SU-DHL-6 (cell line): ENCODE measurements at regions not wholly inside any gene's neighbourhood (a gene's known extent, or its start where the extent isn't known, plus 50 kb on each side); places are given as distances from the start of the nearest gene placed in this dataset.

Source experiments
- H2AFZ ChIP-seq: fragments of 200-600 bp; sonication (generic); 2 replicates; pipeline ENCODE4 v1.6.1; 2014; ENCODE audit warnings: low read depth, mild to moderate bottlenecking, moderate library complexity, mixed read lengths, antibody characterized with exemption, low read length; ENCODE audit not compliant: severe bottlenecking
- H3F3A ChIP-seq: fragments of 200-600 bp; shearing (Covaris generic); 2 replicates; pipeline ENCODE4 v1.6.0; 2016; ENCODE audit warnings: antibody characterized with exemption, mild to moderate bottlenecking; ENCODE audit not compliant: insufficient read depth
- H3K27ac ChIP-seq: fragments of 200-600 bp; sonication (generic); 2 replicates; pipeline ENCODE4 v1.5.1; 2016; ENCODE audit warnings: low read depth, mild to moderate bottlenecking, low read length, moderate library complexity, mixed read lengths
- H3K27me3 ChIP-seq: fragments of 200-600 bp; sonication (generic), shearing (Covaris generic); 2 replicates; pipeline ENCODE4 v1.6.0; 2014; ENCODE audit warnings: mild to moderate bottlenecking, low read length
- H3K36me3 ChIP-seq: fragments of 200-600 bp; sonication (generic); 2 replicates; pipeline ENCODE4 v1.6.1; 2014; ENCODE audit warnings: mild to moderate bottlenecking, low read length, mixed read lengths
- H3K4me2 ChIP-seq: fragments of 300-600, 200-600 bp; shearing (Covaris generic), sonication (generic); 2 replicates; pipeline ENCODE4 v1.6.0; 2014; ENCODE audit warnings: low read length, low read depth, mild to moderate bottlenecking; ENCODE audit not compliant: poor library complexity, severe bottlenecking
- H3K4me3 ChIP-seq: fragments of 200-600 bp; sonication (generic); 2 replicates; pipeline ENCODE4 v1.5.1; 2014; ENCODE audit warnings: antibody characterized with exemption, low read length, mild to moderate bottlenecking, mixed read lengths; ENCODE audit not compliant: insufficient read depth, poor library complexity, severe bottlenecking
- H3K79me2 ChIP-seq: fragments of 200-600 bp; sonication (generic); 2 replicates; pipeline ENCODE4 v1.6.1; 2014; ENCODE audit warnings: mild to moderate bottlenecking, low read length, moderate library complexity; ENCODE audit not compliant: insufficient read depth
- H3K9ac ChIP-seq: fragments of 200-600 bp; sonication (generic); 2 replicates; pipeline ENCODE4 v1.7.0; 2014; ENCODE audit warnings: mild to moderate bottlenecking, low read length
- H3K9me2 ChIP-seq: fragments of 200-600 bp; sonication (generic); replicated peaks from 2 replicates; pipeline ENCODE4 v1.6.1; 2014; ENCODE audit warnings: low read length; ENCODE audit not compliant: insufficient read depth
- H3K9me3 ChIP-seq: fragments of 200-600 bp; sonication (generic); 2 replicates; pipeline ENCODE4 v1.6.1; 2014; ENCODE audit warnings: low read length, mixed read lengths; ENCODE audit not compliant: insufficient read depth
- H4K20me1 ChIP-seq: fragments of 200-600 bp; sonication (generic); 2 replicates; pipeline ENCODE4 v1.6.1; 2014; ENCODE audit warnings: low read depth, mild to moderate bottlenecking, antibody characterized with exemption, low read length, moderate library complexity, mixed read lengths
- CTCF ChIP-seq: fragments of 200-600 bp; sonication (generic); IDR thresholded peaks from one replicate; pipeline ENCODE4 v1.5.1; 2017; ENCODE audit warnings: antibody characterized with exemption, mild to moderate bottlenecking, low read length, moderate library complexity; ENCODE audit not compliant: insufficient read depth, poor library complexity, severe bottlenecking
- EZH2phosphoT487 ChIP-seq: fragments of 200-600 bp; sonication (generic), shearing (Covaris generic); conservative IDR thresholded peaks from 2 replicates; pipeline ENCODE4 v1.6.1; 2018; ENCODE audit warnings: mild to moderate bottlenecking, antibody characterized with exemption, low read length, moderate library complexity, mixed read lengths

DNA sequence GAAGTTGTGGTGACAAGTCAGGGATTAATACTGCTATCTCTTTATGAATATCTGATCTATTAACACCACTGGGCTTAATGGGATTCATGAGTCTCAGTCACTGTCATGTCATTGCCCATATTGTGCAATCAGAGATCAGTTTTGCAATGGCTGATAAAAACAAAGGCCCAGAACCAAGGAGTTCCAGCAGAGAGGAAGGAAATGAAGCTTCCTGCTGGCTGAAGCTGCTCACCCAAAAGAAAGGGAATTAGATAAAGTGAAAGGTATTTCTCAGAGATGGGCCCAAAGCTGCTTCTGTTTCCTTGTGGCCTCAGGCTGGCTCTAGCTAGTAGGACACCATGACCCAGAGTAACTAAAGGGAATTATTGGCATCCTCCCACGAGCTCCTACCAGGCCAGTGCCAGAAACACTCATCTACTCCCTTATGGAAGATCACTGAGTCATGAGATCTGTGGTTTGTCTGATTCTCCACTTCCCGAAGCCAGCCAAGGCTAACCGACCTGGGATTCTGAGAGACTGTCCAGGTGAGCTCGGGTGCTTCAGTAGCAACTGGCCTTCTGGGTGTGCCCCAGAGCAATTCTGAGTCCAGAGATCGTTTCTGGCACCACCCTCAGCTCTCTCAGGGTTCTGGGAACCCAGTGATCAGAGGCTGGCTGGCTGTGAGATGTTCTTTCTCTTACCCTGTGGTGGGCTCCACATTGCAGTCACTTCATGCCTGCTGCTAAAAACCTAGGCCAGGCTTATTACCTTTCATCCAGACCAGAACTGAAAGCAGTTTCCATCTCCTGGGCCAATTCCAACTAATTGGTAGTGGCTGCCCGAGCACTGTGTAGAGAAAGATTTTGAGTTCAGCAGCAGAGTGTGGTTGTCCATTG is 129.5 kb upstream of the PELI1 start:
- Histone ChIP-seq H3K9me2 (no peaks in the 10 kb centered on the region), H3F3A (no peaks in the 10 kb centered on the region), H3K27me3 (no peaks in the 10 kb centered on the region), H3K9ac (no peak overlapping the region), H3K79me2 (no peaks in the 10 kb centered on the region), H3K9me3 (no peaks in the 10 kb centered on the region), H3K27ac (no peak overlapping the region), H3K36me3 (no peaks in the 10 kb centered on the region), H3K4me2 (no peak overlapping the region), H4K20me1 (no peaks in the 10 kb centered on the region), H3K4me3 (no peak overlapping the region), H2AFZ (no peak overlapping the region)
- TF ChIP-seq CTCF: no peak
- no peak for TF ChIP-seq EZH2phosphoT487

GRCh38 chr2:64274399-64275173 is 130.4 kb upstream of the PELI1 start:
- H4K20me1 ChIP-seq: no peaks in the 10 kb centered on the region
- H3K27me3 ChIP-seq: no peaks in the 10 kb centered on the region
- no peak overlapping the region for H3K4me3 ChIP-seq
- H3K27ac ChIP-seq: no peak overlapping the region
- no peak overlapping the region for H3K4me2 ChIP-seq
- no peaks in the 10 kb centered on the region for H3K9me2 ChIP-seq
- H3F3A ChIP-seq: no peaks in the 10 kb centered on the region
- H3K36me3 ChIP-seq: no peaks in the 10 kb centered on the region
- H3K9me3 ChIP-seq: no peaks in the 10 kb centered on the region
- H3K79me2 ChIP-seq: no peaks in the 10 kb centered on the region
- H2AFZ ChIP-seq: no peak overlapping the region
- TF ChIP-seq CTCF: no peak
- no peak for TF ChIP-seq EZH2phosphoT487
- no peak overlapping the region for H3K9ac ChIP-seq

GRCh38 chr2:64275174-64275466 is 130.9 kb upstream of the PELI1 start:
- no peaks in the 10 kb centered on the region for H3K79me2 ChIP-seq
- H3K36me3 ChIP-seq: no peaks in the 10 kb centered on the region
- no peaks in the 10 kb centered on the region for H3F3A ChIP-seq
- TF ChIP-seq EZH2phosphoT487 (no peak), CTCF (no peak)
- H3K9ac ChIP-seq: no peak overlapping the region
- no peak overlapping the region for H3K4me2 ChIP-seq
- H3K27me3 ChIP-seq: no peaks in the 10 kb centered on the region
- H3K9me2 ChIP-seq: no peaks in the 10 kb centered on the region
- H4K20me1 ChIP-seq: no peaks in the 10 kb centered on the region
- H3K4me3 ChIP-seq: no peak overlapping the region
- no peak overlapping the region for H3K27ac ChIP-seq
- no peaks in the 10 kb centered on the region for H3K9me3 ChIP-seq
- H2AFZ ChIP-seq: no peak overlapping the region
